ENCODE measurements at regions not wholly inside any gene's neighbourhood (a gene's known extent, or its start where the extent isn't known, plus 50 kb on each side); places are given as distances from the start of the nearest gene placed in this dataset.

GRCh38 chr14:58812050-58812910 lies 174.5 kb downstream of the DACT1 start:
- TF ChIP-seq CTCF (IDR thresholded peaks at IDR 0.05 in 2 of 3, conservative IDR thresholded peaks at IDR 0.05 in 1 of 3; ENCODE audit: borderline replicate concordance in 1 of 3, insufficient read depth in 1 of 3, low read depth in 2 of 3, low read length in 2 of 3), result no peak
- TF ChIP-seq POLR2AphosphoS5 (IDR thresholded peaks at IDR 0.05; ENCODE audit: low read depth, low read length), result no peak
- TF ChIP-seq POLR2A (IDR thresholded peaks at IDR 0.05; ENCODE audit: borderline replicate concordance, extremely low read depth, insufficient read depth, insufficient read length), result no peak
- TF ChIP-seq MAX (IDR thresholded peaks at IDR 0.05), result no peak
- no peak for TF ChIP-seq SIN3A (IDR thresholded peaks at IDR 0.05; ENCODE audit: low read depth)
- TF ChIP-seq SRF (IDR thresholded peaks at IDR 0.05; ENCODE audit: low read depth), result no peak
- TF ChIP-seq EZH2 (IDR thresholded peaks at IDR 0.05), result no peak
- no peak for TF ChIP-seq YY1 (IDR thresholded peaks at IDR 0.05; ENCODE audit: extremely low read depth, insufficient replicate concordance, low read depth, low read length)
- no peak for TF ChIP-seq ZBTB33 (IDR thresholded peaks at IDR 0.05; ENCODE audit: extremely low read depth, insufficient replicate concordance, low read length)
